Endothelial cell of umbilical vein (primary cell): ENCODE measurements at regions not wholly inside any gene's neighbourhood (a gene's known extent, or its start where the extent isn't known, plus 50 kb on each side); places are given as distances from the start of the nearest gene placed in this dataset.

ENCODE experiments used
- EZH2 ChIP-seq: IDR thresholded peaks from 2 replicates; pipeline ENCODE4 v1.6.1; 2012; ENCODE audit warnings: borderline replicate concordance, low read depth, mild to moderate bottlenecking, moderate library complexity, low read length, inconsistent platforms; ENCODE audit not compliant: severe bottlenecking
- POLR2A ChIP-seq: IDR thresholded peaks from 2 replicates; pipeline ENCODE4 v1.6.1; 2012; ENCODE audit warnings: low read depth, mild to moderate bottlenecking, control low read depth, low read length
- POLR2AphosphoS5 ChIP-seq: IDR thresholded peaks from 2 replicates; pipeline ENCODE4 v1.6.1; 2012; ENCODE audit warnings: low read depth, mild to moderate bottlenecking, control low read depth, low read length, moderate library complexity; ENCODE audit not compliant: insufficient read depth
- TF ChIP-seq, protein P1 (sequence below), 2 donors: IDR thresholded peaks; 1 replicate in 1 of 2; 2 replicates in 1 of 2; pipeline ENCODE4 v1.5.1; 2011; ENCODE audit warnings: low read length in 2 of 2, mild to moderate bottlenecking in 2 of 2, moderate library complexity in 2 of 2, control low read depth in 1 of 2, inconsistent platforms in 1 of 2, low read depth in 1 of 2; ENCODE audit not compliant: insufficient read depth in 1 of 2; ENCODE audit errors: extremely low read depth in 1 of 2
- TF ChIP-seq, protein P2 (sequence below): IDR thresholded peaks from 2 replicates; pipeline ENCODE4 v1.6.1; 2011; ENCODE audit not compliant: insufficient read depth, insufficient read length

DNA sequence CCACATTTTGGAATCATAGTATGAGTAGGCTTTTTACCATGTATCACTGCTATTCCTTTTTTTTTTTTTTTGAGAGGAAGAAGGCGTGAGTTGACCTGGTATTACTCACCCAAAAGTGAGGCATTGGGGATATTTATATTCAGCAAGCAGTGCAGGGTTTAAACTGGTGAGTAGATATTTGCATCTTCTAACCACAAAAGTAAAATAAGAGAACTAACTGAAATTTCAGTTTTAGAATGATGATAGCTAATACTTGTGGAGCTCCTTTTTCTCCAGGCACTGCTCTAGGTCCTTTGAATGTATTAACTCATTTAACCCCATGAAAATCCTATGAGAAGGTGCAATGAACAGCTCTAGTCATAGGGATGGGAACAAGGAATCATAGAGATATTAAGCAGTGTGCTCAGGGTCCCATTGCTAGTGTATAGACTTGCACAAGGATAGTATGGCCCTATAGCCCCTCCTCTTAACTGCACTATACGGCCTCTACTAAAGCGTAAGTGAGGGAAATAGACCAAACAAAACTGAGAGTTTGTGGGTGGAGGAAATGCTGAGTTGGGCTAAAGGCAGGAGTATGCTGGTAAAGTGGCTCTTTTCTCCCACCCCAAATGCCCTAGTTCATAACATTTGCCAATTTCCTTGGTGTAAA is 104.3 kb upstream of the MAX start:
- TF ChIP-seq POLR2A = no peak
- TF ChIP-seq, protein P1, sequence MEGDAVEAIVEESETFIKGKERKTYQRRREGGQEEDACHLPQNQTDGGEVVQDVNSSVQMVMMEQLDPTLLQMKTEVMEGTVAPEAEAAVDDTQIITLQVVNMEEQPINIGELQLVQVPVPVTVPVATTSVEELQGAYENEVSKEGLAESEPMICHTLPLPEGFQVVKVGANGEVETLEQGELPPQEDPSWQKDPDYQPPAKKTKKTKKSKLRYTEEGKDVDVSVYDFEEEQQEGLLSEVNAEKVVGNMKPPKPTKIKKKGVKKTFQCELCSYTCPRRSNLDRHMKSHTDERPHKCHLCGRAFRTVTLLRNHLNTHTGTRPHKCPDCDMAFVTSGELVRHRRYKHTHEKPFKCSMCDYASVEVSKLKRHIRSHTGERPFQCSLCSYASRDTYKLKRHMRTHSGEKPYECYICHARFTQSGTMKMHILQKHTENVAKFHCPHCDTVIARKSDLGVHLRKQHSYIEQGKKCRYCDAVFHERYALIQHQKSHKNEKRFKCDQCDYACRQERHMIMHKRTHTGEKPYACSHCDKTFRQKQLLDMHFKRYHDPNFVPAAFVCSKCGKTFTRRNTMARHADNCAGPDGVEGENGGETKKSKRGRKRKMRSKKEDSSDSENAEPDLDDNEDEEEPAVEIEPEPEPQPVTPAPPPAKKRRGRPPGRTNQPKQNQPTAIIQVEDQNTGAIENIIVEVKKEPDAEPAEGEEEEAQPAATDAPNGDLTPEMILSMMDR (IDR thresholded peaks at IDR 0.05; ENCODE audit: extremely low read depth in 1 of 2, insufficient read depth in 1 of 2, low read depth in 1 of 2, low read length in 2 of 2) = no peak
- no peak for TF ChIP-seq POLR2AphosphoS5
- TF ChIP-seq, protein P2, sequence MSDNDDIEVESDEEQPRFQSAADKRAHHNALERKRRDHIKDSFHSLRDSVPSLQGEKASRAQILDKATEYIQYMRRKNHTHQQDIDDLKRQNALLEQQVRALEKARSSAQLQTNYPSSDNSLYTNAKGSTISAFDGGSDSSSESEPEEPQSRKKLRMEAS = no peak
- TF ChIP-seq EZH2 = no peak
